ENCODE measurements at regions not wholly inside any gene's neighbourhood (a gene's known extent, or its start where the extent isn't known, plus 50 kb on each side); places are given as distances from the start of the nearest gene placed in this dataset.

DNA sequence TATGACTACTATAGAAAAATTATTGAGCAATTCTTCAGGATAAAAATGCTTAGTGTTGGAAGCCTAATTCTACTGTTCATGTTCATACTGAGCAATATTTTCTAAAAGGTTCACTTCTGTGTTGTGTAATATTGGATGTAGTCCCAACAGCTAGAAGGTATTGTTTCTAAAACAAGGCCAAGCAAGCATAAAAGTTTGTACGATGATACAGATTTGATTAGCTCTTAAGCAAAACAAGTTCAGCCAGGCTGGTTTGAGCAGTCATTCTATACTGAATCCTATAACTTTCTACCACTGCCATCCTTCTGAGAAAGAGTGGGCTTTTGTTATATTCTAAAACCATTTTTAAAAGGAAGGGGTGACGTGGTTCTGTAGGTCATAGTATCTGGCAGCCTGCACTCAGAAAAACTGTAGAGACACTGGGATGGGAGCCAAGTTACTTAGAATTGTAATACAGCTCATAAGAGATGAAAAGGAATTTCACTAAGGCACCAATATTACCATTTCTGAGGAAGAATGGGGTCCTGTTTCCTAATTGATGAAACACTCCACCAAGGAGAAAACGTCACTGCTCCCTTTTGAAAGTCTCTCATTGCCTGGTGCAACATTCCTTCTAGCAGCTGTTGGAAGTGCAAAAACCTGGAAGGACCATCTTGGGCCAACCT is 275.0 kb upstream of the DACH1 start:
- no peak overlapping the region for H3K4me3 ChIP-seq (replicated peaks in 1 of 4; ENCODE audit: control extremely low read depth in 1 of 4, insufficient read depth in 1 of 4, low read depth in 3 of 4, low read length in 4 of 4)
- H3K9ac ChIP-seq (ENCODE audit: insufficient read depth, low read length): no peak overlapping the region
- H3K9me3 ChIP-seq (ENCODE audit: control insufficient read depth, insufficient read depth, low read depth, low read length): no peaks in the 10 kb centered on the region
- no peak for TF ChIP-seq EZH2 (IDR thresholded peaks at IDR 0.05; ENCODE audit: low read length, missing control alignments)
- H3K36me3 ChIP-seq (ENCODE audit: control insufficient read depth, insufficient read depth, low read length): no peaks in the 10 kb centered on the region
- DNase-seq (ENCODE audit: low read depth in 2 of 2): peak; percentile 76 to 84
- H4K20me1 ChIP-seq (ENCODE audit: control insufficient read depth, extremely low read depth, insufficient read depth, low read length): no peaks in the 10 kb centered on the region
- H2AFZ ChIP-seq (ENCODE audit: low read length): no peak overlapping the region
- no peaks in the 10 kb centered on the region for H3K27me3 ChIP-seq (ENCODE audit: control insufficient read depth, insufficient read depth, low read length)
- no peak overlapping the region for H3K27ac ChIP-seq (ENCODE audit: insufficient read depth, low read length)
- H3K4me2 ChIP-seq (ENCODE audit: extremely low read depth, insufficient read depth, low read length): no peak overlapping the region
- no peaks in the 10 kb centered on the region for H3K79me2 ChIP-seq (ENCODE audit: control insufficient read depth, insufficient read depth, low read length)
- no peaks in the 10 kb centered on the region for H3K4me1 ChIP-seq (ENCODE audit: control insufficient read depth, extremely low read depth, insufficient read depth, low read length)

DNA sequence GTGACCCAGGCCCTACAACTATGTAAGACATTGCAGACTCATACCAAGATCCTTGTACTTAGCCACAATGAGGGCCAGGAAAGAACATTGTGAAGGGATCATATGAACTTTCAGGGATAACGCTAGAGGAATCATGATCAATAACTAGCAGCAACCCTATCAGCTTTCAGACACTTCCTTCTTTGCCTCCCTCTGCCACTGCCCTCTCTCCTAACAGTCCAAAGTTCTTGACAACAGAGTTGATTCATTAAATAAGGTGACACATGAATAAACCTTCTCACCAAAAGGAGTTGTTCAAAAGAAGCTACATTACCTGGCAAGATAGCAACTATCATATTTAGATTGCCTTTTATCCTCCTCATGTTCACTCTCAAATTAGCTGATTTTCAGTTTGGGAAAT is 272.2 kb upstream of the DACH1 start:
- H4K20me1 ChIP-seq (ENCODE audit: control insufficient read depth, extremely low read depth, insufficient read depth, low read length): no peaks in the 10 kb centered on the region
- H3K9ac ChIP-seq (ENCODE audit: insufficient read depth, low read length): no peak overlapping the region
- H2AFZ ChIP-seq (ENCODE audit: low read length): no peak overlapping the region
- no peak overlapping the region for H3K4me2 ChIP-seq (ENCODE audit: extremely low read depth, insufficient read depth, low read length)
- no peaks in the 10 kb centered on the region for H3K36me3 ChIP-seq (ENCODE audit: control insufficient read depth, insufficient read depth, low read length)
- no peaks in the 10 kb centered on the region for H3K4me1 ChIP-seq (ENCODE audit: control insufficient read depth, extremely low read depth, insufficient read depth, low read length)
- H3K9me3 ChIP-seq (ENCODE audit: control insufficient read depth, insufficient read depth, low read depth, low read length): no peaks in the 10 kb centered on the region
- H3K4me3 ChIP-seq (replicated peaks in 1 of 4; ENCODE audit: control extremely low read depth in 1 of 4, insufficient read depth in 1 of 4, low read depth in 3 of 4, low read length in 4 of 4): no peak overlapping the region
- DNase-seq (ENCODE audit: low read depth in 2 of 2): no peak
- TF ChIP-seq CTCF (conservative IDR thresholded peaks at IDR 0.05 in 1 of 2, IDR thresholded peaks at IDR 0.05 in 1 of 2; ENCODE audit: low read depth in 1 of 2, low read length in 2 of 2): no peak
- TF ChIP-seq EZH2 (IDR thresholded peaks at IDR 0.05; ENCODE audit: low read length, missing control alignments): no peak
- H3K27ac ChIP-seq (ENCODE audit: insufficient read depth, low read length): no peak overlapping the region
- H3K79me2 ChIP-seq (ENCODE audit: control insufficient read depth, insufficient read depth, low read length): no peaks in the 10 kb centered on the region
- no peaks in the 10 kb centered on the region for H3K27me3 ChIP-seq (ENCODE audit: control insufficient read depth, insufficient read depth, low read length)

GRCh38 chr13:72132075-72132474 is 265.1 kb upstream of the DACH1 start:
- Histone ChIP-seq H2AFZ (ENCODE audit: low read length) (no peak overlapping the region), H3K79me2 (ENCODE audit: control insufficient read depth, insufficient read depth, low read length) (no peaks in the 10 kb centered on the region), H3K4me3 (replicated peaks in 1 of 4; ENCODE audit: control extremely low read depth in 1 of 4, insufficient read depth in 1 of 4, low read depth in 3 of 4, low read length in 4 of 4) (no peak overlapping the region), H3K4me1 (ENCODE audit: control insufficient read depth, extremely low read depth, insufficient read depth, low read length) (no peaks in the 10 kb centered on the region), H3K27ac (ENCODE audit: insufficient read depth, low read length) (no peak overlapping the region), H3K27me3 (ENCODE audit: control insufficient read depth, insufficient read depth, low read length) (no peaks in the 10 kb centered on the region), H3K36me3 (ENCODE audit: control insufficient read depth, insufficient read depth, low read length) (no peaks in the 10 kb centered on the region), H4K20me1 (ENCODE audit: control insufficient read depth, extremely low read depth, insufficient read depth, low read length) (no peaks in the 10 kb centered on the region), H3K9me3 (ENCODE audit: control insufficient read depth, insufficient read depth, low read depth, low read length) (no peaks in the 10 kb centered on the region), H3K9ac (ENCODE audit: insufficient read depth, low read length) (no peak overlapping the region), H3K4me2 (ENCODE audit: extremely low read depth, insufficient read depth, low read length) (no peak overlapping the region)
- no peak for DNase-seq (ENCODE audit: low read depth in 2 of 2)
- TF ChIP-seq CTCF (conservative IDR thresholded peaks at IDR 0.05 in 1 of 2, IDR thresholded peaks at IDR 0.05 in 1 of 2; ENCODE audit: low read depth in 1 of 2, low read length in 2 of 2) (no peak), EZH2 (IDR thresholded peaks at IDR 0.05; ENCODE audit: low read length, missing control alignments) (no peak)

All from fibroblast of lung (primary cell).